GM23338 (cell line): ENCODE measurements at regions not wholly inside any gene's neighbourhood (a gene's known extent, or its start where the extent isn't known, plus 50 kb on each side); places are given as distances from the start of the nearest gene placed in this dataset.

ENCODE experiments used
- CREB1 ChIP-seq: fragments of 250-450 bp; sonication (Bioruptor Pico); IDR thresholded peaks from 2 replicates; pipeline ENCODE4 v1.5.0; 2020; ENCODE audit warnings: low read depth, mild to moderate bottlenecking, moderate library complexity
- EZH2 ChIP-seq: fragments of 200-600 bp; sonication (generic); IDR thresholded peaks from one replicate; pipeline ENCODE4 v1.8.0; 2017; ENCODE audit warnings: antibody characterized with exemption, mild to moderate bottlenecking, low read depth; ENCODE audit not compliant: unreplicated experiment
- EZH2phosphoT487 ChIP-seq: fragments of 200-600 bp; sonication (generic); IDR thresholded peaks from one replicate; pipeline ENCODE4 v1.8.1; 2018; ENCODE audit warnings: antibody characterized with exemption; ENCODE audit not compliant: unreplicated experiment
- JUNB ChIP-seq: IDR thresholded peaks from one replicate; pipeline ENCODE4 v1.6.1; 2016; ENCODE audit warnings: antibody characterized with exemption; ENCODE audit not compliant: unreplicated experiment
- NANOG ChIP-seq: IDR thresholded peaks from 2 replicates; pipeline ENCODE4 v1.6.1; 2016; ENCODE audit warnings: antibody characterized with exemption, borderline replicate concordance
- POLR2AphosphoS5 ChIP-seq: IDR thresholded peaks from 2 replicates; pipeline ENCODE4 v1.6.1; 2016; ENCODE audit warnings: antibody characterized with exemption, low read depth
- ZNF114 ChIP-seq: fragments of 250-450 bp; sonication (Bioruptor Pico); IDR thresholded peaks from 2 replicates; pipeline ENCODE4 v1.5.0; 2020; ENCODE audit warnings: mild to moderate bottlenecking, moderate library complexity
- ZNF331 ChIP-seq: fragments of 250-450 bp; sonication (Bioruptor Pico); IDR thresholded peaks from 2 replicates; pipeline ENCODE4 v1.5.0; 2020; ENCODE audit warnings: low read depth, mild to moderate bottlenecking, moderate library complexity
- TF ChIP-seq, protein P1 (sequence below), 2 experiments: fragments of 200-600 bp in 1 of 2; sonication (generic) in 1 of 2; conservative IDR thresholded peaks; 2 replicates each; pipeline versions ENCODE4 v1.5.1 to v1.6.1; 2016 to 2017; ENCODE audit warnings: antibody characterized with exemption in 2 of 2, low read depth in 2 of 2, mild to moderate bottlenecking in 2 of 2, moderate library complexity in 1 of 2
- TF ChIP-seq, protein P2 (sequence below): IDR thresholded peaks from 2 replicates; pipeline ENCODE4 v1.6.1; 2016; ENCODE audit warnings: antibody characterized with exemption
- TF ChIP-seq, protein P3 (sequence below): IDR thresholded peaks from one replicate; pipeline ENCODE4 v1.6.1; 2018; ENCODE audit warnings: antibody characterized with exemption; ENCODE audit not compliant: unreplicated experiment
- TF ChIP-seq, protein P4 (sequence below): fragments of 250-450 bp; sonication (Bioruptor Pico); IDR thresholded peaks from 2 replicates; pipeline ENCODE4 v1.5.0; 2020; ENCODE audit warnings: mild to moderate bottlenecking, moderate library complexity

DNA sequence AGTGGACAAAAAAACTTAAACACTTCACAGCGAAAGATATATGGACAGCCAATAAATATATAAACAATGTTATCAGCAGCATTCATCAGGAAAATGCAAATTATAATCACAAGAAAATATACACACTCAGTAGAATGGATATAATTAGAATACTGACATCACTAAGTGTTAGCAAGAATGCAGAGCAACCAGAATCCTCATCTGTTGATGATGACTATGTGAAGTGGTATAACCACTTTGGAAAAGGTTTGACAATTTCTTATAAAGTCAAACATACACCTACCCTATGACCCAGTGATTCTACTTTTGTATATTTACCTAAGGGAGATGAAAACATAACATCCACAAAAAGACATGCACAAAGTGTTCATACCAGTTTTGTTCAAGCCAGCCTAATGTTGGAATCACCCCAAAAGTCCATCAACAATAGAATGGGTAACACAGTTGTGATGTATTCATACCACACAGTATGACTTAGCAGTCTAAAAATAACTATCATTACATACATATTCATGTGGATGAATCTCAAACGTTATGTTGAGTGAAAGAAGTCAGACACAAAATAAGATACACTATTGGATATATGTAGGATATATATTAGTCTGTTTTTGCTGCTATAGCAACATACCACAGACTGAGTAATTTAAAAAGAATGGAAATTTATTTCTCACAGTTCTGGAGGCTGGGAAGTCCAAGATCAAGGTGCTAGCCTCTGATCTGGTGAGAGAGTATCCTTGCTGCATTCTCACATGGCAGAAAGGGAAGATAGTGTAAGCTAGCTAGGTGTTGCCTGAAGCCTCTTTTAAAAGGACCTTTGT is 148.8 kb upstream of the ADAMTSL1 start:
- TF ChIP-seq EZH2phosphoT487 (no peak), EZH2 (no peak), POLR2AphosphoS5 (no peak), ZNF114 (CRISPR knock-in tag) (no peak), ZNF331 (CRISPR knock-in tag) (no peak), CREB1 (no peak), NANOG (no peak), JUNB (no peak)
- TF ChIP-seq, protein P1, sequence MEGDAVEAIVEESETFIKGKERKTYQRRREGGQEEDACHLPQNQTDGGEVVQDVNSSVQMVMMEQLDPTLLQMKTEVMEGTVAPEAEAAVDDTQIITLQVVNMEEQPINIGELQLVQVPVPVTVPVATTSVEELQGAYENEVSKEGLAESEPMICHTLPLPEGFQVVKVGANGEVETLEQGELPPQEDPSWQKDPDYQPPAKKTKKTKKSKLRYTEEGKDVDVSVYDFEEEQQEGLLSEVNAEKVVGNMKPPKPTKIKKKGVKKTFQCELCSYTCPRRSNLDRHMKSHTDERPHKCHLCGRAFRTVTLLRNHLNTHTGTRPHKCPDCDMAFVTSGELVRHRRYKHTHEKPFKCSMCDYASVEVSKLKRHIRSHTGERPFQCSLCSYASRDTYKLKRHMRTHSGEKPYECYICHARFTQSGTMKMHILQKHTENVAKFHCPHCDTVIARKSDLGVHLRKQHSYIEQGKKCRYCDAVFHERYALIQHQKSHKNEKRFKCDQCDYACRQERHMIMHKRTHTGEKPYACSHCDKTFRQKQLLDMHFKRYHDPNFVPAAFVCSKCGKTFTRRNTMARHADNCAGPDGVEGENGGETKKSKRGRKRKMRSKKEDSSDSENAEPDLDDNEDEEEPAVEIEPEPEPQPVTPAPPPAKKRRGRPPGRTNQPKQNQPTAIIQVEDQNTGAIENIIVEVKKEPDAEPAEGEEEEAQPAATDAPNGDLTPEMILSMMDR (conservative IDR thresholded peaks at IDR 0.05; ENCODE audit: low read depth in 2 of 2) = no peak
- TF ChIP-seq, protein P2, sequence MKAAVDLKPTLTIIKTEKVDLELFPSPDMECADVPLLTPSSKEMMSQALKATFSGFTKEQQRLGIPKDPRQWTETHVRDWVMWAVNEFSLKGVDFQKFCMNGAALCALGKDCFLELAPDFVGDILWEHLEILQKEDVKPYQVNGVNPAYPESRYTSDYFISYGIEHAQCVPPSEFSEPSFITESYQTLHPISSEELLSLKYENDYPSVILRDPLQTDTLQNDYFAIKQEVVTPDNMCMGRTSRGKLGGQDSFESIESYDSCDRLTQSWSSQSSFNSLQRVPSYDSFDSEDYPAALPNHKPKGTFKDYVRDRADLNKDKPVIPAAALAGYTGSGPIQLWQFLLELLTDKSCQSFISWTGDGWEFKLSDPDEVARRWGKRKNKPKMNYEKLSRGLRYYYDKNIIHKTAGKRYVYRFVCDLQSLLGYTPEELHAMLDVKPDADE = no peak
- TF ChIP-seq, protein P3, sequence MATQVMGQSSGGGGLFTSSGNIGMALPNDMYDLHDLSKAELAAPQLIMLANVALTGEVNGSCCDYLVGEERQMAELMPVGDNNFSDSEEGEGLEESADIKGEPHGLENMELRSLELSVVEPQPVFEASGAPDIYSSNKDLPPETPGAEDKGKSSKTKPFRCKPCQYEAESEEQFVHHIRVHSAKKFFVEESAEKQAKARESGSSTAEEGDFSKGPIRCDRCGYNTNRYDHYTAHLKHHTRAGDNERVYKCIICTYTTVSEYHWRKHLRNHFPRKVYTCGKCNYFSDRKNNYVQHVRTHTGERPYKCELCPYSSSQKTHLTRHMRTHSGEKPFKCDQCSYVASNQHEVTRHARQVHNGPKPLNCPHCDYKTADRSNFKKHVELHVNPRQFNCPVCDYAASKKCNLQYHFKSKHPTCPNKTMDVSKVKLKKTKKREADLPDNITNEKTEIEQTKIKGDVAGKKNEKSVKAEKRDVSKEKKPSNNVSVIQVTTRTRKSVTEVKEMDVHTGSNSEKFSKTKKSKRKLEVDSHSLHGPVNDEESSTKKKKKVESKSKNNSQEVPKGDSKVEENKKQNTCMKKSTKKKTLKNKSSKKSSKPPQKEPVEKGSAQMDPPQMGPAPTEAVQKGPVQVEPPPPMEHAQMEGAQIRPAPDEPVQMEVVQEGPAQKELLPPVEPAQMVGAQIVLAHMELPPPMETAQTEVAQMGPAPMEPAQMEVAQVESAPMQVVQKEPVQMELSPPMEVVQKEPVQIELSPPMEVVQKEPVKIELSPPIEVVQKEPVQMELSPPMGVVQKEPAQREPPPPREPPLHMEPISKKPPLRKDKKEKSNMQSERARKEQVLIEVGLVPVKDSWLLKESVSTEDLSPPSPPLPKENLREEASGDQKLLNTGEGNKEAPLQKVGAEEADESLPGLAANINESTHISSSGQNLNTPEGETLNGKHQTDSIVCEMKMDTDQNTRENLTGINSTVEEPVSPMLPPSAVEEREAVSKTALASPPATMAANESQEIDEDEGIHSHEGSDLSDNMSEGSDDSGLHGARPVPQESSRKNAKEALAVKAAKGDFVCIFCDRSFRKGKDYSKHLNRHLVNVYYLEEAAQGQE = no peak
- TF ChIP-seq, protein P4, sequence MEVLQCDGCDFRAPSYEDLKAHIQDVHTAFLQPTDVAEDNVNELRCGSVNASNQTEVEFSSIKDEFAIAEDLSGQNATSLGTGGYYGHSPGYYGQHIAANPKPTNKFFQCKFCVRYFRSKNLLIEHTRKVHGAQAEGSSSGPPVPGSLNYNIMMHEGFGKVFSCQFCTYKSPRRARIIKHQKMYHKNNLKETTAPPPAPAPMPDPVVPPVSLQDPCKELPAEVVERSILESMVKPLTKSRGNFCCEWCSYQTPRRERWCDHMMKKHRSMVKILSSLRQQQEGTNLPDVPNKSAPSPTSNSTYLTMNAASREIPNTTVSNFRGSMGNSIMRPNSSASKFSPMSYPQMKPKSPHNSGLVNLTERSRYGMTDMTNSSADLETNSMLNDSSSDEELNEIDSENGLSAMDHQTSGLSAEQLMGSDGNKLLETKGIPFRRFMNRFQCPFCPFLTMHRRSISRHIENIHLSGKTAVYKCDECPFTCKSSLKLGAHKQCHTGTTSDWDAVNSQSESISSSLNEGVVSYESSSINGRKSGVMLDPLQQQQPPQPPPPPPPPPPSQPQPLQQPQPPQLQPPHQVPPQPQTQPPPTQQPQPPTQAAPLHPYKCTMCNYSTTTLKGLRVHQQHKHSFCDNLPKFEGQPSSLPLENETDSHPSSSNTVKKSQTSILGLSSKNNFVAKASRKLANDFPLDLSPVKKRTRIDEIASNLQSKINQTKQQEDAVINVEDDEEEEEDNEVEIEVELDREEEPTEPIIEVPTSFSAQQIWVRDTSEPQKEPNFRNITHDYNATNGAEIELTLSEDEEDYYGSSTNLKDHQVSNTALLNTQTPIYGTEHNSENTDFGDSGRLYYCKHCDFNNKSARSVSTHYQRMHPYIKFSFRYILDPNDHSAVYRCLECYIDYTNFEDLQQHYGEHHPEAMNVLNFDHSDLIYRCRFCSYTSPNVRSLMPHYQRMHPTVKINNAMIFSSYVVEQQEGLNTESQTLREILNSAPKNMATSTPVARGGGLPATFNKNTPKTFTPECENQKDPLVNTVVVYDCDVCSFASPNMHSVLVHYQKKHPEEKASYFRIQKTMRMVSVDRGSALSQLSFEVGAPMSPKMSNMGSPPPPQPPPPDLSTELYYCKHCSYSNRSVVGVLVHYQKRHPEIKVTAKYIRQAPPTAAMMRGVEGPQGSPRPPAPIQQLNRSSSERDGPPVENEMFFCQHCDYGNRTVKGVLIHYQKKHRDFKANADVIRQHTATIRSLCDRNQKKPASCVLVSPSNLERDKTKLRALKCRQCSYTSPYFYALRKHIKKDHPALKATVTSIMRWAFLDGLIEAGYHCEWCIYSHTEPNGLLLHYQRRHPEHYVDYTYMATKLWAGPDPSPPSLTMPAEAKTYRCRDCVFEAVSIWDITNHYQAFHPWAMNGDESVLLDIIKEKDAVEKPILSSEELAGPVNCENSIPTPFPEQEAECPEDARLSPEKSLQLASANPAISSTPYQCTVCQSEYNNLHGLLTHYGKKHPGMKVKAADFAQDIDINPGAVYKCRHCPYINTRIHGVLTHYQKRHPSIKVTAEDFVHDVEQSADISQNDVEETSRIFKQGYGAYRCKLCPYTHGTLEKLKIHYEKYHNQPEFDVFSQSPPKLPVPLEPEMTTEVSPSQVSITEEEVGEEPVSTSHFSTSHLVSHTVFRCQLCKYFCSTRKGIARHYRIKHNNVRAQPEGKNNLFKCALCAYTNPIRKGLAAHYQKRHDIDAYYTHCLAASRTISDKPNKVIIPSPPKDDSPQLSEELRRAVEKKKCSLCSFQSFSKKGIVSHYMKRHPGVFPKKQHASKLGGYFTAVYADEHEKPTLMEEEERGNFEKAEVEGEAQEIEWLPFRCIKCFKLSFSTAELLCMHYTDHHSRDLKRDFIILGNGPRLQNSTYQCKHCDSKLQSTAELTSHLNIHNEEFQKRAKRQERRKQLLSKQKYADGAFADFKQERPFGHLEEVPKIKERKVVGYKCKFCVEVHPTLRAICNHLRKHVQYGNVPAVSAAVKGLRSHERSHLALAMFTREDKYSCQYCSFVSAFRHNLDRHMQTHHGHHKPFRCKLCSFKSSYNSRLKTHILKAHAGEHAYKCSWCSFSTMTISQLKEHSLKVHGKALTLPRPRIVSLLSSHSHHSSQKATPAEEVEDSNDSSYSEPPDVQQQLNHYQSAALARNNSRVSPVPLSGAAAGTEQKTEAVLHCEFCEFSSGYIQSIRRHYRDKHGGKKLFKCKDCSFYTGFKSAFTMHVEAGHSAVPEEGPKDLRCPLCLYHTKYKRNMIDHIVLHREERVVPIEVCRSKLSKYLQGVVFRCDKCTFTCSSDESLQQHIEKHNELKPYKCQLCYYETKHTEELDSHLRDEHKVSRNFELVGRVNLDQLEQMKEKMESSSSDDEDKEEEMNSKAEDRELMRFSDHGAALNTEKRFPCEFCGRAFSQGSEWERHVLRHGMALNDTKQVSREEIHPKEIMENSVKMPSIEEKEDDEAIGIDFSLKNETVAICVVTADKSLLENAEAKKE = no peak
